Upper lobe of left lung (tissue), 6 donors: ENCODE measurements at regions not wholly inside any gene's neighbourhood (a gene's known extent, or its start where the extent isn't known, plus 50 kb on each side); places are given as distances from the start of the nearest gene placed in this dataset.

Experiments used
- ATAC-seq, 2 donors: fragments of 200-7000 bp; cut with Tn5 transposase; one replicate each; pipeline ENCODE4 v1.9.1; 2022; ENCODE audit warnings: mild to moderate bottlenecking in 2 of 2, moderate library complexity in 2 of 2; ENCODE audit not compliant: low FRiP score in 2 of 2
- DNase-seq, 2 donors: peaks; one replicate each; pipeline ENCODE4 v3.0.0-alpha.2; 2019 to 2020
- H3K27ac ChIP-seq, 4 donors: fragments of 200-600 bp; sonication (generic); one replicate each; pipeline ENCODE4 v1.5.1; 2016 to 2019
- H3K27me3 ChIP-seq, 4 donors: fragments of 200-600 bp; sonication (generic); one replicate each; pipeline ENCODE4 v1.5.1; 2017 to 2019
- H3K36me3 ChIP-seq, 4 donors: fragments of 200-600 bp; sonication (generic); one replicate each; pipeline ENCODE4 v1.5.1; 2016 to 2019
- H3K4me1 ChIP-seq, 4 donors: fragments of 200-600 bp; sonication (generic); one replicate each; pipeline ENCODE4 v1.5.1; 2018 to 2019
- H3K4me3 ChIP-seq, 4 donors: fragments of 200-600 bp; sonication (generic); one replicate each; pipeline ENCODE4 v1.5.1; 2017 to 2019; ENCODE audit warnings: mild to moderate bottlenecking in 2 of 4, moderate library complexity in 1 of 4
- H3K9me3 ChIP-seq, 4 donors: fragments of 200-600 bp; sonication (generic); one replicate each; pipeline ENCODE4 v1.5.1; 2018 to 2019
- EP300 ChIP-seq, 4 donors: sonication (generic); formaldehyde crosslinking; IDR thresholded peaks; one replicate each; pipeline ENCODE4 v1.5.1; 2017; ENCODE audit warnings: antibody characterized with exemption in 4 of 4, control low read depth in 2 of 4
- POLR2A ChIP-seq, 4 donors: fragments of 450-650 bp; IDR thresholded peaks; one replicate each; pipeline ENCODE4 v1.5.1; 2016 to 2017; ENCODE audit warnings: antibody characterized with exemption in 4 of 4, mild to moderate bottlenecking in 2 of 4
- POLR2AphosphoS5 ChIP-seq, 2 donors: sonication (generic); formaldehyde crosslinking; IDR thresholded peaks; one replicate each; pipeline ENCODE4 v1.5.1; 2017; ENCODE audit warnings: antibody characterized with exemption in 2 of 2
- WGBS, 2 donors: methylation state at CpG; one replicate each; pipeline ENCODE4 v1.1.5; 2017 to 2018; 5-methylcytosine and 5-hydroxymethylcytosine counted together
- TF ChIP-seq, protein P1 (sequence below), 6 experiments: fragments of 450-650 bp in 4 of 6; fragments of 200-600 bp in 2 of 6; sonication (generic) in 2 of 6; IDR thresholded peaks; one replicate each; pipeline ENCODE4 v1.5.1; 2016 to 2019; ENCODE audit warnings: antibody characterized with exemption in 6 of 6
- donor health status: DM: no; HTN: no; CAD: no; lungs with moderate emphysema.
- donor health status: DM: no; HTN: yes; CAD: no; lungs with severe emphysema.

GRCh38 chr3:182375916-182376315 lies 417.4 kb upstream of the ATP11B start:
- no peaks in the 10 kb centered on the region for H3K36me3 ChIP-seq
- no peaks in the 10 kb centered on the region for H3K9me3 ChIP-seq
- TF ChIP-seq EP300 (IDR thresholded peaks at IDR 0.05) (no peak), POLR2AphosphoS5 (IDR thresholded peaks at IDR 0.05) (no peak), POLR2A (IDR thresholded peaks at IDR 0.05) (no peak)
- TF ChIP-seq, protein P1, sequence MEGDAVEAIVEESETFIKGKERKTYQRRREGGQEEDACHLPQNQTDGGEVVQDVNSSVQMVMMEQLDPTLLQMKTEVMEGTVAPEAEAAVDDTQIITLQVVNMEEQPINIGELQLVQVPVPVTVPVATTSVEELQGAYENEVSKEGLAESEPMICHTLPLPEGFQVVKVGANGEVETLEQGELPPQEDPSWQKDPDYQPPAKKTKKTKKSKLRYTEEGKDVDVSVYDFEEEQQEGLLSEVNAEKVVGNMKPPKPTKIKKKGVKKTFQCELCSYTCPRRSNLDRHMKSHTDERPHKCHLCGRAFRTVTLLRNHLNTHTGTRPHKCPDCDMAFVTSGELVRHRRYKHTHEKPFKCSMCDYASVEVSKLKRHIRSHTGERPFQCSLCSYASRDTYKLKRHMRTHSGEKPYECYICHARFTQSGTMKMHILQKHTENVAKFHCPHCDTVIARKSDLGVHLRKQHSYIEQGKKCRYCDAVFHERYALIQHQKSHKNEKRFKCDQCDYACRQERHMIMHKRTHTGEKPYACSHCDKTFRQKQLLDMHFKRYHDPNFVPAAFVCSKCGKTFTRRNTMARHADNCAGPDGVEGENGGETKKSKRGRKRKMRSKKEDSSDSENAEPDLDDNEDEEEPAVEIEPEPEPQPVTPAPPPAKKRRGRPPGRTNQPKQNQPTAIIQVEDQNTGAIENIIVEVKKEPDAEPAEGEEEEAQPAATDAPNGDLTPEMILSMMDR (IDR thresholded peaks at IDR 0.05) = no peak
- no peaks in the 10 kb centered on the region for H3K4me1 ChIP-seq
- H3K4me3 ChIP-seq = no peak overlapping the region
- 89 to 97% methylated on average over 1 of the region's 1 CpG for WGBS, 2 donors
- H3K27ac ChIP-seq = no peak overlapping the region
- H3K27me3 ChIP-seq = no peaks in the 10 kb centered on the region
- ATAC-seq = no peak
- no peak for DNase-seq

- no peak overlapping the region for H3K4me3 ChIP-seq
- 79 to 86% methylated on average over 4 of the region's 4 CpGs for WGBS, 2 donors
- H3K27me3 ChIP-seq = no peaks in the 10 kb centered on the region
- H3K36me3 ChIP-seq = no peaks in the 10 kb centered on the region
- no peak for TF ChIP-seq POLR2AphosphoS5 (IDR thresholded peaks at IDR 0.05)
- TF ChIP-seq POLR2A (IDR thresholded peaks at IDR 0.05) = no peak
- TF ChIP-seq, protein P1 (IDR thresholded peaks at IDR 0.05) = no peak
- no peak for TF ChIP-seq EP300 (IDR thresholded peaks at IDR 0.05)
- H3K9me3 ChIP-seq = no peaks in the 10 kb centered on the region
- no peaks in the 10 kb centered on the region for H3K4me1 ChIP-seq
- DNase-seq = no peak
- no peak for ATAC-seq
- H3K27ac ChIP-seq = no peak overlapping the region
These were observed 411.0 kb upstream of the ATP11B start for GRCh38 chr3:182382112-182382857.

DNA sequence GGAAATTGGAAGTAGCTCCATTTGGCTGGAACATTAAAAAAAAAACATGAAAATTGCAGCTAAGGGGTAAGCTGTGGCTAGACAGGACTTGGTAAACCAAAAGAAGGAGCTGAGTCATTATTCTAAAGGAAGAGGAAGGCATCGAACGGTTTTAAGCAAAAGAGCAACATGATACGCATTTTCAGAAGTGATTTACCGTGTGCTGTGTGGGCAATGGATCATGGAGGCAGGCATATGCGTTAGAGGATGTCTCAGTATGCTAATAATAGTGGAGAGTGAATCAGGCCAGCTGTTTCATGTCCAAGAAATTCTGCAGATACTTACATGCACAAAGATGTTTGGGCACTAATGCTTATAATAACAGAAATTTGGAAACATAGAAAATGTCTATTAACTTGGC lies 409.1 kb upstream of the ATP11B start:
- WGBS, 2 donors = 37 to 40% methylated on average over 5 of the region's 5 CpGs
- no peak for ATAC-seq
- Histone ChIP-seq H3K27ac (no peak overlapping the region), H3K27me3 (no peaks in the 10 kb centered on the region), H3K36me3 (no peaks in the 10 kb centered on the region), H3K9me3 (no peaks in the 10 kb centered on the region), H3K4me3 (no peak overlapping the region), H3K4me1 (no peaks in the 10 kb centered on the region)
- TF ChIP-seq POLR2A (IDR thresholded peaks at IDR 0.05) = no peak
- TF ChIP-seq, protein P1 (IDR thresholded peaks at IDR 0.05) = no peak
- TF ChIP-seq EP300 (IDR thresholded peaks at IDR 0.05) = no peak
- TF ChIP-seq POLR2AphosphoS5 (IDR thresholded peaks at IDR 0.05) = no peak
- no peak for DNase-seq

DNA sequence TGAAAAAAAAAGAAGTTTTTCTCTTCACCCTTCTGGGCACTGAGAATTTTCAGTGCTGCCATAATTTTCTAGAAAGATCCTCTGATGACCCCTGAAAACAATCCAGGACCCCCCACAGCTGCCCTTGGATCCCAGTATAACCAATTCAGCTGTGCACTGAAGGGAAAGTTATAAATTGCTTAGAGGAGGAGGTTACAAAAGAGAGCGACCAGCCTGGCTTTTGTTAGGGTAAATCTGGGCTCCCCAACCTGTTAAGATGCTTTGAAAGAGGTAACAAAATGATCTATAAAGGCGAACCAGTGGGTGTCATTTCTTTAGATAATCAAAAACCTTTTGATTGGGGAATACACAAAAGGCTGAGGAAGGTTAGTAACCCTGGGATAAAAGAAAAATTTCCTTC lies 407.9 kb upstream of the ATP11B start:
- 64 to 69% methylated on average over 2 of the region's 2 CpGs for WGBS, 2 donors
- H3K27ac ChIP-seq = no peak overlapping the region
- no peak for DNase-seq
- H3K27me3 ChIP-seq = no peaks in the 10 kb centered on the region
- H3K4me1 ChIP-seq = no peaks in the 10 kb centered on the region
- no peak for ATAC-seq
- H3K4me3 ChIP-seq = no peak overlapping the region
- TF ChIP-seq POLR2A (IDR thresholded peaks at IDR 0.05) (no peak), POLR2AphosphoS5 (IDR thresholded peaks at IDR 0.05) (no peak), EP300 (IDR thresholded peaks at IDR 0.05) (no peak)
- TF ChIP-seq, protein P1 (IDR thresholded peaks at IDR 0.05) = no peak
- H3K36me3 ChIP-seq = no peaks in the 10 kb centered on the region
- H3K9me3 ChIP-seq = no peaks in the 10 kb centered on the region

GRCh38 chr3:182388506-182388905 lies 404.8 kb upstream of the ATP11B start:
- no peak overlapping the region for H3K27ac ChIP-seq
- 73 to 87% methylated on average over 1 of the region's 1 CpG for WGBS, 2 donors
- no peaks in the 10 kb centered on the region for H3K4me1 ChIP-seq
- no peak for ATAC-seq
- no peak for DNase-seq
- no peaks in the 10 kb centered on the region for H3K9me3 ChIP-seq
- no peak overlapping the region for H3K4me3 ChIP-seq
- TF ChIP-seq EP300 (IDR thresholded peaks at IDR 0.05) = no peak
- TF ChIP-seq POLR2AphosphoS5 (IDR thresholded peaks at IDR 0.05) = no peak
- no peak for TF ChIP-seq POLR2A (IDR thresholded peaks at IDR 0.05)
- TF ChIP-seq, protein P1 (IDR thresholded peaks at IDR 0.05) = no peak
- no peaks in the 10 kb centered on the region for H3K27me3 ChIP-seq
- H3K36me3 ChIP-seq = no peaks in the 10 kb centered on the region
